Loucy (cell line): ENCODE measurements at regions not wholly inside any gene's neighbourhood (a gene's known extent, or its start where the extent isn't known, plus 50 kb on each side); places are given as distances from the start of the nearest gene placed in this dataset.

Experiments
- H2AFZ ChIP-seq: fragments of 200-600 bp; sonication (generic); 2 replicates; pipeline ENCODE4 v1.6.0; 2016; ENCODE audit warnings: antibody characterized with exemption, mild to moderate bottlenecking, low read length, moderate library complexity
- H3F3A ChIP-seq: fragments of 200-600 bp; 2 replicates; pipeline ENCODE4 v1.6.0; 2016; ENCODE audit warnings: antibody characterized with exemption, low read depth, mild to moderate bottlenecking
- H3K27me3 ChIP-seq: fragments of 200-600 bp; sonication (generic); 2 replicates; pipeline ENCODE4 v1.6.1; 2014; ENCODE audit warnings: low read length, mild to moderate bottlenecking; ENCODE audit not compliant: insufficient read depth, poor library complexity, severe bottlenecking
- H3K36me3 ChIP-seq: fragments of 200-600 bp; sonication (generic); 2 replicates; pipeline ENCODE4 v1.6.1; 2016; ENCODE audit warnings: low read length; ENCODE audit not compliant: insufficient read depth
- H3K4me1 ChIP-seq: fragments of 200-600 bp; sonication (generic); 2 replicates; pipeline ENCODE4 v1.5.1; 2014; ENCODE audit warnings: low read length, mild to moderate bottlenecking; ENCODE audit not compliant: insufficient read depth, poor library complexity, severe bottlenecking
- H3K4me2 ChIP-seq: fragments of 200-600 bp; sonication (generic); 2 replicates; pipeline ENCODE4 v1.6.0; 2014; ENCODE audit warnings: antibody characterized with exemption, low read length, low read depth, mild to moderate bottlenecking; ENCODE audit not compliant: poor library complexity, severe bottlenecking
- H3K4me3 ChIP-seq: fragments of 200-600 bp; sonication (generic); 2 replicates; pipeline ENCODE4 v1.5.1; 2014; ENCODE audit warnings: low read length, mild to moderate bottlenecking, mixed read lengths; ENCODE audit not compliant: poor library complexity, severe bottlenecking
- H3K79me2 ChIP-seq: fragments of 200-600 bp; sonication (generic); 2 replicates; pipeline ENCODE4 v1.6.1; 2014; ENCODE audit warnings: low read length; ENCODE audit not compliant: insufficient read depth
- H3K9ac ChIP-seq: fragments of 200-600 bp; sonication (generic); 2 replicates; pipeline ENCODE4 v1.6.0; 2014; ENCODE audit warnings: mild to moderate bottlenecking, low read depth, low read length, moderate library complexity; ENCODE audit not compliant: poor library complexity, severe bottlenecking
- H3K9me2 ChIP-seq: fragments of 200-600 bp; sonication (generic); replicated peaks from 2 replicates; pipeline ENCODE4 v1.6.1; 2016; ENCODE audit warnings: low read depth, low read length, mixed read lengths
- H3K9me3 ChIP-seq: fragments of 200-600 bp; sonication (generic); 2 replicates; pipeline ENCODE4 v1.6.1; 2014; ENCODE audit warnings: mild to moderate bottlenecking, antibody characterized with exemption, low read length, low read depth; ENCODE audit not compliant: insufficient read depth
- H4K20me1 ChIP-seq: fragments of 200-600 bp; sonication (generic); 2 replicates; pipeline ENCODE4 v1.6.0; 2014; ENCODE audit warnings: antibody characterized with exemption, low read length, mild to moderate bottlenecking; ENCODE audit not compliant: insufficient read depth, poor library complexity, severe bottlenecking
- CTCF ChIP-seq: fragments of 200-600 bp; sonication (generic); conservative IDR thresholded peaks from 2 replicates; pipeline ENCODE4 v1.5.1; 2014; ENCODE audit warnings: mild to moderate bottlenecking, antibody characterized with exemption, low read length
- EZH2phosphoT487 ChIP-seq: fragments of 200-600 bp; IDR thresholded peaks from 2 replicates; pipeline ENCODE4 v1.6.1; 2018; ENCODE audit warnings: antibody characterized with exemption, mild to moderate bottlenecking, moderate library complexity, borderline replicate concordance

- Histone ChIP-seq H3K79me2 (no peaks in the 10 kb centered on the region), H3K9me3 (no peaks in the 10 kb centered on the region), H3K4me2 (no peak overlapping the region), H3K9ac (no peak overlapping the region), H3K36me3 (no peaks in the 10 kb centered on the region), H3K4me1 (no peaks in the 10 kb centered on the region), H3K9me2 (no peaks in the 10 kb centered on the region), H3F3A (no peaks in the 10 kb centered on the region), H2AFZ (no peak overlapping the region), H3K27me3 (no peaks in the 10 kb centered on the region), H4K20me1 (no peaks in the 10 kb centered on the region), H3K4me3 (no peak overlapping the region)
- TF ChIP-seq EZH2phosphoT487, result no peak
- no peak for TF ChIP-seq CTCF
Measured at GRCh38 chr9:14007190-14007769, 306.7 kb downstream of the NFIB start.

- no peaks in the 10 kb centered on the region for H3K9me2 ChIP-seq
- H4K20me1 ChIP-seq, result no peaks in the 10 kb centered on the region
- H3K36me3 ChIP-seq, result no peaks in the 10 kb centered on the region
- TF ChIP-seq CTCF (no peak), EZH2phosphoT487 (no peak)
- H2AFZ ChIP-seq, result no peak overlapping the region
- H3K4me2 ChIP-seq, result no peak overlapping the region
- H3K79me2 ChIP-seq, result no peaks in the 10 kb centered on the region
- no peaks in the 10 kb centered on the region for H3K27me3 ChIP-seq
- no peak overlapping the region for H3K4me3 ChIP-seq
- no peaks in the 10 kb centered on the region for H3F3A ChIP-seq
- H3K4me1 ChIP-seq, result no peaks in the 10 kb centered on the region
- H3K9me3 ChIP-seq, result no peaks in the 10 kb centered on the region
- no peak overlapping the region for H3K9ac ChIP-seq
Measured at GRCh38 chr9:14006386-14007187, 307.4 kb downstream of the NFIB start.

GRCh38 chr9:14004110-14004509, 309.8 kb downstream of the NFIB start:
- Histone ChIP-seq H3K36me3 (no peaks in the 10 kb centered on the region), H2AFZ (no peak overlapping the region), H3K4me2 (no peak overlapping the region), H3K79me2 (no peaks in the 10 kb centered on the region), H4K20me1 (no peaks in the 10 kb centered on the region), H3F3A (no peaks in the 10 kb centered on the region), H3K4me1 (no peaks in the 10 kb centered on the region), H3K9me2 (no peaks in the 10 kb centered on the region), H3K4me3 (no peak overlapping the region), H3K9ac (no peak overlapping the region), H3K9me3 (no peaks in the 10 kb centered on the region), H3K27me3 (no peaks in the 10 kb centered on the region)
- TF ChIP-seq CTCF (no peak), EZH2phosphoT487 (no peak)
